ENCODE measurements at regions not wholly inside any gene's neighbourhood (a gene's known extent, or its start where the extent isn't known, plus 50 kb on each side); places are given as distances from the start of the nearest gene placed in this dataset.
"Not testable (repeated sequence)": the region's sequence is repeated elsewhere in the genome, so short reads cannot be mapped to it uniquely, and the experiment has no call there.

- DNase-seq: no peak
- no peaks in the 10 kb centered on the region for H3K4me1 Mint-ChIP-seq
- peaks cover 0 to 22% (median 3%) of the 10 kb centered on the region in 6 donors for H3K9me3 Mint-ChIP-seq
- H3K36me3 Mint-ChIP-seq: no peaks in the 10 kb centered on the region
- no peak overlapping the region for H3K4me3 Mint-ChIP-seq
- no peak overlapping the region for H3K27ac Mint-ChIP-seq
- H3K27me3 Mint-ChIP-seq (ENCODE audit: low read depth in 3 of 3): no peaks in the 10 kb centered on the region
Measured at GRCh38 chr10:108615576-108616320, 1307.6 kb downstream of the XPNPEP1 start.

- H3K9me3 Mint-ChIP-seq: peaks cover 0 to 19% (median 5%) of the 10 kb centered on the region in 6 donors
- no peaks in the 10 kb centered on the region for H3K27me3 Mint-ChIP-seq (ENCODE audit: low read depth in 3 of 3)
- H3K27ac Mint-ChIP-seq: no peak overlapping the region
- no peak overlapping the region for H3K4me3 Mint-ChIP-seq
- no peaks in the 10 kb centered on the region for H3K4me1 Mint-ChIP-seq
- no peaks in the 10 kb centered on the region for H3K36me3 Mint-ChIP-seq
- no peak for DNase-seq
Measured at GRCh38 chr10:108612485-108612884, 1310.8 kb downstream of the XPNPEP1 start.

- no peak for DNase-seq
- Mint-ChIP-seq H3K4me1 (no peaks in the 10 kb centered on the region), H3K36me3 (no peaks in the 10 kb centered on the region), H3K9me3 (peaks cover 1 to 25% (median 9%) of the 10 kb centered on the region in 6 donors), H3K27me3 (ENCODE audit: low read depth in 3 of 3) (peaks cover 0 to 2% (median 0%) of the 10 kb centered on the region in 3 donors), H3K27ac (no peak overlapping the region), H3K4me3 (no peak overlapping the region)
Measured at GRCh38 chr10:108608860-108609259, 1314.5 kb downstream of the XPNPEP1 start.

- Mint-ChIP-seq H3K27me3 (ENCODE audit: low read depth in 3 of 3) (peaks cover 0 to 2% (median 0%) of the 10 kb centered on the region in 3 donors), H3K27ac (no peak overlapping the region), H3K36me3 (no peaks in the 10 kb centered on the region)
Measured at GRCh38 chr10:108601851-108602250, 1321.5 kb downstream of the XPNPEP1 start.

GRCh38 chr10:108600511-108600910, 1322.8 kb downstream of the XPNPEP1 start:
- not testable (repeated sequence) for DNase-seq; H3K27ac Mint-ChIP-seq; H3K27me3 Mint-ChIP-seq (ENCODE audit: low read depth in 3 of 3); H3K36me3 Mint-ChIP-seq; H3K4me3 Mint-ChIP-seq; H3K4me1 Mint-ChIP-seq
- peaks cover 0 to 20% (median 6%) of the 10 kb centered on the region in 6 donors for H3K9me3 Mint-ChIP-seq

More at GRCh38 chr10:108601851-108602250, 1321.5 kb downstream of the XPNPEP1 start:
- Mint-ChIP-seq H3K4me3 (no peak overlapping the region), H3K4me1 (no peaks in the 10 kb centered on the region), H3K9me3 (peaks cover 0 to 18% (median 5%) of the 10 kb centered on the region in 6 donors)
- DNase-seq: no peak

- H3K9me3 Mint-ChIP-seq: peaks cover 0 to 24% (median 7%) of the 10 kb centered on the region in 6 donors
- H3K4me1 Mint-ChIP-seq; H3K27ac Mint-ChIP-seq; H3K27me3 Mint-ChIP-seq (ENCODE audit: low read depth in 3 of 3); H3K36me3 Mint-ChIP-seq; DNase-seq; H3K4me3 Mint-ChIP-seq: not testable (repeated sequence)
Measured at GRCh38 chr10:108599317-108599716, 1324.0 kb downstream of the XPNPEP1 start.

GRCh38 chr10:108598831-108599230, 1324.5 kb downstream of the XPNPEP1 start:
- H3K27ac Mint-ChIP-seq: no peak overlapping the region
- DNase-seq: no peak
- no peaks in the 10 kb centered on the region for H3K4me1 Mint-ChIP-seq
- no peaks in the 10 kb centered on the region for H3K27me3 Mint-ChIP-seq (ENCODE audit: low read depth in 3 of 3)
- H3K9me3 Mint-ChIP-seq: peaks cover 0 to 24% (median 7%) of the 10 kb centered on the region in 6 donors
- no peaks in the 10 kb centered on the region for H3K36me3 Mint-ChIP-seq
- no peak overlapping the region for H3K4me3 Mint-ChIP-seq

GRCh38 chr10:108598320-108598695, 1325.0 kb downstream of the XPNPEP1 start:
- peaks cover 0 to 24% (median 6%) of the 10 kb centered on the region in 6 donors for H3K9me3 Mint-ChIP-seq
- no peaks in the 10 kb centered on the region for H3K36me3 Mint-ChIP-seq
- DNase-seq: no peak
- H3K27me3 Mint-ChIP-seq (ENCODE audit: low read depth in 3 of 3): no peaks in the 10 kb centered on the region
- no peak overlapping the region for H3K4me3 Mint-ChIP-seq
- no peak overlapping the region for H3K27ac Mint-ChIP-seq
- H3K4me1 Mint-ChIP-seq: no peaks in the 10 kb centered on the region

- Mint-ChIP-seq H3K27me3 (ENCODE audit: low read depth in 3 of 3) (no peaks in the 10 kb centered on the region), H3K27ac (no peak overlapping the region), H3K36me3 (no peaks in the 10 kb centered on the region), H3K4me1 (no peaks in the 10 kb centered on the region), H3K9me3 (peaks cover 0 to 24% (median 6%) of the 10 kb centered on the region in 6 donors), H3K4me3 (no peak overlapping the region)
- DNase-seq: no peak
Measured at GRCh38 chr10:108597657-108598319, 1325.5 kb downstream of the XPNPEP1 start.

- H3K9me3 Mint-ChIP-seq: peaks cover 0 to 24% (median 6%) of the 10 kb centered on the region in 6 donors
- H3K27ac Mint-ChIP-seq: no peak overlapping the region
- H3K36me3 Mint-ChIP-seq: no peaks in the 10 kb centered on the region
- no peak for DNase-seq
- H3K4me3 Mint-ChIP-seq: no peak overlapping the region
- H3K27me3 Mint-ChIP-seq (ENCODE audit: low read depth in 3 of 3): no peaks in the 10 kb centered on the region
- H3K4me1 Mint-ChIP-seq: no peaks in the 10 kb centered on the region
Measured at GRCh38 chr10:108597031-108597430, 1326.3 kb downstream of the XPNPEP1 start.

- H3K4me3 Mint-ChIP-seq: no peak overlapping the region
- no peak for DNase-seq
- H3K9me3 Mint-ChIP-seq: peaks cover 0 to 9% (median 6%) of the 10 kb centered on the region in 6 donors
Measured at GRCh38 chr10:108592956-108593355, 1330.4 kb downstream of the XPNPEP1 start.

GRCh38 chr10:108591417-108591816, 1331.9 kb downstream of the XPNPEP1 start:
- Mint-ChIP-seq H3K27ac (no peak overlapping the region), H3K4me3 (no peak overlapping the region), H3K36me3 (no peaks in the 10 kb centered on the region), H3K27me3 (ENCODE audit: low read depth in 3 of 3) (peaks cover 0 to 5% (median 0%) of the 10 kb centered on the region in 3 donors), H3K4me1 (no peaks in the 10 kb centered on the region), H3K9me3 (peaks cover 3 to 9% (median 6%) of the 10 kb centered on the region in 6 donors)
- no peak for DNase-seq

More at GRCh38 chr10:108592956-108593355, 1330.4 kb downstream of the XPNPEP1 start:
- Mint-ChIP-seq H3K27ac (no peak overlapping the region), H3K4me1 (no peaks in the 10 kb centered on the region), H3K36me3 (no peaks in the 10 kb centered on the region), H3K27me3 (ENCODE audit: low read depth in 3 of 3) (peaks cover 0 to 5% (median 0%) of the 10 kb centered on the region in 3 donors)

GRCh38 chr10:108586424-108586823, 1336.9 kb downstream of the XPNPEP1 start:
- Mint-ChIP-seq H3K36me3 (no peaks in the 10 kb centered on the region), H3K9me3 (peaks cover 3 to 20% (median 10%) of the 10 kb centered on the region in 6 donors), H3K27me3 (ENCODE audit: low read depth in 3 of 3) (peaks cover 0 to 5% (median 0%) of the 10 kb centered on the region in 3 donors), H3K4me3 (no peak overlapping the region), H3K4me1 (no peaks in the 10 kb centered on the region), H3K27ac (no peak overlapping the region)
- DNase-seq: no peak

- Mint-ChIP-seq H3K4me1 (no peaks in the 10 kb centered on the region), H3K36me3 (no peaks in the 10 kb centered on the region), H3K4me3 (no peak overlapping the region), H3K27me3 (ENCODE audit: low read depth in 3 of 3) (peaks cover 0 to 1% (median 0%) of the 10 kb centered on the region in 3 donors), H3K9me3 (peaks cover 3 to 28% (median 11%) of the 10 kb centered on the region in 6 donors), H3K27ac (no peak overlapping the region)
- no peak for DNase-seq
Measured at GRCh38 chr10:108583877-108584276, 1339.4 kb downstream of the XPNPEP1 start.
